COLO668 (cell line): ENCODE measurements at regions not wholly inside any gene's neighbourhood (a gene's known extent, or its start where the extent isn't known, plus 50 kb on each side); places are given as distances from the start of the nearest gene placed in this dataset.

Experiments
- DNase-seq: peaks from one replicate; lab custom pipeline; 2025; ENCODE audit not compliant: unreplicated experiment; lab: John Stamatoyannopoulos, UW

GRCh38 chr18:28707006-28707405, 530.1 kb upstream of the CDH2 start:
- no peak for DNase-seq

GRCh38 chr18:28706397-28706796, 529.5 kb upstream of the CDH2 start:
- DNase-seq, result no peak

- DNase-seq, result no peak
Measured at GRCh38 chr18:28705482-28705881, 528.6 kb upstream of the CDH2 start.

GRCh38 chr18:28692337-28692736, 515.4 kb upstream of the CDH2 start:
- DNase-seq, result no peak

- no peak for DNase-seq
Measured at GRCh38 chr18:28691496-28691840, 514.5 kb upstream of the CDH2 start.

- DNase-seq, result no peak
Measured at GRCh38 chr18:28690836-28691495, 514.0 kb upstream of the CDH2 start.

- no peak for DNase-seq
Measured at GRCh38 chr18:28690100-28690499, 513.2 kb upstream of the CDH2 start.

- no peak for DNase-seq
Measured at GRCh38 chr18:28689588-28689987, 512.7 kb upstream of the CDH2 start.

GRCh38 chr18:28684746-28685355, 507.9 kb upstream of the CDH2 start:
- DNase-seq, result no peak

- no peak for DNase-seq
Measured at GRCh38 chr18:28682912-28683311, 506.0 kb upstream of the CDH2 start.

- DNase-seq, result no peak
Measured at GRCh38 chr18:28669165-28669564, 492.2 kb upstream of the CDH2 start.

- DNase-seq, result no peak
Measured at GRCh38 chr18:28666216-28666615, 489.3 kb upstream of the CDH2 start.

- no peak for DNase-seq
Measured at GRCh38 chr18:28657961-28658360, 481.0 kb upstream of the CDH2 start.

- no peak for DNase-seq
Measured at GRCh38 chr18:28652654-28653053, 475.7 kb upstream of the CDH2 start.

GRCh38 chr18:28651298-28651697, 474.4 kb upstream of the CDH2 start:
- no peak for DNase-seq

- DNase-seq, result no peak
Measured at GRCh38 chr18:28650860-28651259, 473.9 kb upstream of the CDH2 start.

GRCh38 chr18:28647961-28648360, 471.0 kb upstream of the CDH2 start:
- no peak for DNase-seq

GRCh38 chr18:28637897-28638296, 461.0 kb upstream of the CDH2 start:
- DNase-seq, result no peak

- no peak for DNase-seq
Measured at GRCh38 chr18:28635530-28635929, 458.6 kb upstream of the CDH2 start.

- DNase-seq, result no peak
Measured at GRCh38 chr18:28626756-28627155, 449.8 kb upstream of the CDH2 start.

GRCh38 chr18:28607991-28608390, 431.1 kb upstream of the CDH2 start:
- no peak for DNase-seq

- DNase-seq, result no peak
Measured at GRCh38 chr18:28606686-28607085, 429.8 kb upstream of the CDH2 start.

GRCh38 chr18:28602391-28602790, 425.5 kb upstream of the CDH2 start:
- DNase-seq, result no peak
